Epithelial cell of proximal tubule (primary cell): ENCODE measurements at regions not wholly inside any gene's neighbourhood (a gene's known extent, or its start where the extent isn't known, plus 50 kb on each side); places are given as distances from the start of the nearest gene placed in this dataset.

Experiments
- DNase-seq: peaks from one replicate; pipeline ENCODE4 v3.0.0-alpha.2; 2011; ENCODE audit warnings: low read depth
- H3K4me3 ChIP-seq: 2 replicates; pipeline ENCODE4 v1.5.1; 2011; ENCODE audit warnings: low read depth, mild to moderate bottlenecking, low read length
- CTCF ChIP-seq: conservative IDR thresholded peaks from 2 replicates; pipeline ENCODE4 v1.5.1; 2012; ENCODE audit warnings: low read depth, mild to moderate bottlenecking, low read length

GRCh38 chr6:82095091-82095490, 152.5 kb downstream of the IBTK start:
- no peak for DNase-seq
- no peak overlapping the region for H3K4me3 ChIP-seq
- TF ChIP-seq CTCF, result no peak

- no peak for DNase-seq
Measured at GRCh38 chr6:82094166-82094806, 153.3 kb downstream of the IBTK start.

GRCh38 chr6:82088978-82089771, 158.4 kb downstream of the IBTK start:
- no peak for TF ChIP-seq CTCF
- DNase-seq, result no peak
- H3K4me3 ChIP-seq, result no peak overlapping the region

More at GRCh38 chr6:82094166-82094806, 153.3 kb downstream of the IBTK start:
- TF ChIP-seq CTCF, result no peak
- H3K4me3 ChIP-seq, result no peak overlapping the region

GRCh38 chr6:82086944-82087343, 160.6 kb downstream of the IBTK start:
- no peak for TF ChIP-seq CTCF
- no peak for DNase-seq
- no peak overlapping the region for H3K4me3 ChIP-seq

GRCh38 chr6:82085701-82086100, 161.8 kb downstream of the IBTK start:
- no peak for DNase-seq

GRCh38 chr6:82084324-82084920, 163.1 kb downstream of the IBTK start:
- DNase-seq, result no peak
- no peak for TF ChIP-seq CTCF
- H3K4me3 ChIP-seq, result no peak overlapping the region

More at GRCh38 chr6:82085701-82086100, 161.8 kb downstream of the IBTK start:
- TF ChIP-seq CTCF, result no peak
- no peak overlapping the region for H3K4me3 ChIP-seq
